Hepatocyte (in vitro differentiated cells): ENCODE measurements at regions not wholly inside any gene's neighbourhood (a gene's known extent, or its start where the extent isn't known, plus 50 kb on each side); places are given as distances from the start of the nearest gene placed in this dataset.

ENCODE experiments used
- EZH2 ChIP-seq: fragments of 200-600 bp; sonication (generic); IDR thresholded peaks from 2 replicates; pipeline ENCODE4 v1.6.1; 2016; ENCODE audit warnings: antibody characterized with exemption, mild to moderate bottlenecking, borderline replicate concordance
- TF ChIP-seq, protein P1 (sequence below): fragments of 200-600 bp; sonication (generic); IDR thresholded peaks from 2 replicates; pipeline ENCODE4 v1.5.1; 2016; ENCODE audit warnings: antibody characterized with exemption, mild to moderate bottlenecking; ENCODE audit not compliant: poor library complexity

GRCh38 chr1:181206513-181206912 is 118.0 kb downstream of the IER5 start:
- TF ChIP-seq, protein P1, sequence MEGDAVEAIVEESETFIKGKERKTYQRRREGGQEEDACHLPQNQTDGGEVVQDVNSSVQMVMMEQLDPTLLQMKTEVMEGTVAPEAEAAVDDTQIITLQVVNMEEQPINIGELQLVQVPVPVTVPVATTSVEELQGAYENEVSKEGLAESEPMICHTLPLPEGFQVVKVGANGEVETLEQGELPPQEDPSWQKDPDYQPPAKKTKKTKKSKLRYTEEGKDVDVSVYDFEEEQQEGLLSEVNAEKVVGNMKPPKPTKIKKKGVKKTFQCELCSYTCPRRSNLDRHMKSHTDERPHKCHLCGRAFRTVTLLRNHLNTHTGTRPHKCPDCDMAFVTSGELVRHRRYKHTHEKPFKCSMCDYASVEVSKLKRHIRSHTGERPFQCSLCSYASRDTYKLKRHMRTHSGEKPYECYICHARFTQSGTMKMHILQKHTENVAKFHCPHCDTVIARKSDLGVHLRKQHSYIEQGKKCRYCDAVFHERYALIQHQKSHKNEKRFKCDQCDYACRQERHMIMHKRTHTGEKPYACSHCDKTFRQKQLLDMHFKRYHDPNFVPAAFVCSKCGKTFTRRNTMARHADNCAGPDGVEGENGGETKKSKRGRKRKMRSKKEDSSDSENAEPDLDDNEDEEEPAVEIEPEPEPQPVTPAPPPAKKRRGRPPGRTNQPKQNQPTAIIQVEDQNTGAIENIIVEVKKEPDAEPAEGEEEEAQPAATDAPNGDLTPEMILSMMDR: no peak
- TF ChIP-seq EZH2: no peak
